ENCODE measurements at regions not wholly inside any gene's neighbourhood (a gene's known extent, or its start where the extent isn't known, plus 50 kb on each side); places are given as distances from the start of the nearest gene placed in this dataset.

GRCh38 chr11:93274851-93275250 lies 55.7 kb upstream of the DEUP1 start:
- TF ChIP-seq CTCF (IDR thresholded peaks at IDR 0.05), result no peak
- no peak for TF ChIP-seq POLR2A (IDR thresholded peaks at IDR 0.05)
